ENCODE measurements at regions not wholly inside any gene's neighbourhood (a gene's known extent, or its start where the extent isn't known, plus 50 kb on each side); places are given as distances from the start of the nearest gene placed in this dataset.

- Mint-ChIP-seq H3K27ac (no peak overlapping the region), H3K4me3 (ENCODE audit: low read depth) (no peak overlapping the region), H3K36me3 (ENCODE audit: insufficient read depth) (no peaks in the 10 kb centered on the region), H3K27me3 (peaks cover 17% of the 10 kb centered on the region), H3K4me1 (ENCODE audit: low read depth) (no peaks in the 10 kb centered on the region), H3K9me3 (ENCODE audit: low read depth) (no peaks in the 10 kb centered on the region)
- DNase-seq (ENCODE audit: low spot score, unreplicated experiment): no peak
- TF ChIP-seq, protein P1, sequence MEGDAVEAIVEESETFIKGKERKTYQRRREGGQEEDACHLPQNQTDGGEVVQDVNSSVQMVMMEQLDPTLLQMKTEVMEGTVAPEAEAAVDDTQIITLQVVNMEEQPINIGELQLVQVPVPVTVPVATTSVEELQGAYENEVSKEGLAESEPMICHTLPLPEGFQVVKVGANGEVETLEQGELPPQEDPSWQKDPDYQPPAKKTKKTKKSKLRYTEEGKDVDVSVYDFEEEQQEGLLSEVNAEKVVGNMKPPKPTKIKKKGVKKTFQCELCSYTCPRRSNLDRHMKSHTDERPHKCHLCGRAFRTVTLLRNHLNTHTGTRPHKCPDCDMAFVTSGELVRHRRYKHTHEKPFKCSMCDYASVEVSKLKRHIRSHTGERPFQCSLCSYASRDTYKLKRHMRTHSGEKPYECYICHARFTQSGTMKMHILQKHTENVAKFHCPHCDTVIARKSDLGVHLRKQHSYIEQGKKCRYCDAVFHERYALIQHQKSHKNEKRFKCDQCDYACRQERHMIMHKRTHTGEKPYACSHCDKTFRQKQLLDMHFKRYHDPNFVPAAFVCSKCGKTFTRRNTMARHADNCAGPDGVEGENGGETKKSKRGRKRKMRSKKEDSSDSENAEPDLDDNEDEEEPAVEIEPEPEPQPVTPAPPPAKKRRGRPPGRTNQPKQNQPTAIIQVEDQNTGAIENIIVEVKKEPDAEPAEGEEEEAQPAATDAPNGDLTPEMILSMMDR (IDR thresholded peaks at IDR 0.05; ENCODE audit: unreplicated experiment): no peak
Measured at GRCh38 chr4:108367751-108368150, 199.0 kb upstream of the LEF1 start.

GRCh38 chr4:108366716-108367115, 198.0 kb upstream of the LEF1 start:
- no peaks in the 10 kb centered on the region for H3K9me3 Mint-ChIP-seq (ENCODE audit: low read depth)
- no peak overlapping the region for H3K27ac Mint-ChIP-seq
- H3K4me1 Mint-ChIP-seq (ENCODE audit: low read depth): no peaks in the 10 kb centered on the region
- no peak overlapping the region for H3K4me3 Mint-ChIP-seq (ENCODE audit: low read depth)
- TF ChIP-seq, protein P1 (IDR thresholded peaks at IDR 0.05; ENCODE audit: unreplicated experiment): no peak
- H3K36me3 Mint-ChIP-seq (ENCODE audit: insufficient read depth): no peaks in the 10 kb centered on the region
- DNase-seq (ENCODE audit: low spot score, unreplicated experiment): no peak
- peaks cover 17% of the 10 kb centered on the region for H3K27me3 Mint-ChIP-seq

GRCh38 chr4:108365551-108365950, 196.8 kb upstream of the LEF1 start:
- Mint-ChIP-seq H3K4me3 (ENCODE audit: low read depth) (no peak overlapping the region), H3K36me3 (ENCODE audit: insufficient read depth) (no peaks in the 10 kb centered on the region), H3K27me3 (peaks cover 10% of the 10 kb centered on the region), H3K9me3 (ENCODE audit: low read depth) (no peaks in the 10 kb centered on the region), H3K27ac (no peak overlapping the region), H3K4me1 (ENCODE audit: low read depth) (peaks cover 4% of the 10 kb centered on the region)
- no peak for DNase-seq (ENCODE audit: low spot score, unreplicated experiment)
- TF ChIP-seq, protein P1 (IDR thresholded peaks at IDR 0.05; ENCODE audit: unreplicated experiment): no peak

GRCh38 chr4:108361886-108362285, 193.2 kb upstream of the LEF1 start:
- Mint-ChIP-seq H3K36me3 (ENCODE audit: insufficient read depth) (no peaks in the 10 kb centered on the region), H3K4me3 (ENCODE audit: low read depth) (no peak overlapping the region), H3K27me3 (peaks cover 10% of the 10 kb centered on the region), H3K27ac (no peak overlapping the region), H3K9me3 (ENCODE audit: low read depth) (no peaks in the 10 kb centered on the region), H3K4me1 (ENCODE audit: low read depth) (peaks cover 7% of the 10 kb centered on the region)
- no peak for DNase-seq (ENCODE audit: low spot score, unreplicated experiment)
- TF ChIP-seq, protein P1 (IDR thresholded peaks at IDR 0.05; ENCODE audit: unreplicated experiment): no peak

DNA sequence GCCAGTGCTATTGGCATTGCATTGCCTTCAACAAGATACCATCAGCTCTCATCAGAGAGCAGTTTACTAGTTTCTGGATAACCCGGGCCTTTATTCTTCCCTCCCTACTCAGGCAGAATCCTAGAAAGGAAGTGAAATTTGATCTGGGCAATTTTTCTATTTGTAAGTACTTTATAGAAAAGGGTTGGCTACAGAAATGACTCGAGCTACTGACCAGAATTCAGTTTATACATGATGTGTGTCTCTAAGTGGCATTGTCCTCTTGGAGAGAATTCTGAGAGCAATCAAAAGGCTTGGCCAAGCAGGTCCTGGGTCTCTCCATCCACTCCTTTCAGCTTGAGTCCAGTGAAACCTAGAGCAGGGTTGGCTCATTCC, 192.7 kb upstream of the LEF1 start:
- Mint-ChIP-seq H3K27ac (no peak overlapping the region), H3K36me3 (ENCODE audit: insufficient read depth) (no peaks in the 10 kb centered on the region), H3K9me3 (ENCODE audit: low read depth) (no peaks in the 10 kb centered on the region), H3K4me3 (ENCODE audit: low read depth) (no peak overlapping the region), H3K27me3 (peaks cover 9% of the 10 kb centered on the region), H3K4me1 (ENCODE audit: low read depth) (peaks cover 7% of the 10 kb centered on the region)
- DNase-seq (ENCODE audit: low spot score, unreplicated experiment): no peak
- TF ChIP-seq, protein P1 (IDR thresholded peaks at IDR 0.05; ENCODE audit: unreplicated experiment): no peak

All from progenitor cell of endocrine pancreas (in vitro differentiated cells).